ENCODE measurements at regions not wholly inside any gene's neighbourhood (a gene's known extent, or its start where the extent isn't known, plus 50 kb on each side); places are given as distances from the start of the nearest gene placed in this dataset.

DNA sequence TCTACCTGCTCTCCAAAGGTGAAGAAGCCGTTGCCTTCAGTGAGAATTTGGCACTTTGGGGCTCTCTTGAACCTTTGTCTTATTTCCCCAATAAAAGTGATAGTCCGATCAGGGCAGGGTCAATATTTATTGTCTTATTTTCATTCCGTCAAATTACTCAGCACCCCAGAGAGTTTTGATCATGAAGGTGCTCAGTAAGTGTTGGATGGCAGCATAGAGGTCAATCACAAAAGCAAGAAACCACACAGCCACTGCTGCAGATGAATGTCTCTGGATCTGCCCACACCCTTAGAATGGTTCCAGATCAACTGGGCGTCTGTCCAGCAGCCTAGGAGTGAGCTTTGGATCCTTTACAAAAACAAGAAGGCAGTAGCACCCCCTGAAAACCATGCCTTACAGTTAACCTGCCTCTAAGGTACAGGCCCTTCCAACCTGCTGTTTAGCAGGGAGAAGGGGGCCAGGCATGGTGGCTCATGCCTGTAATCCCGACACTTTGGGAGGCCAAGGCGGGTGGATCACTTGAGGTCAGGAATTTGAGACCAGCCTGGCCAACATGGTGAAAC lies 97.3 kb downstream of the PSMG1 start:
- Histone ChIP-seq H4K20me1 (replicated peaks; ENCODE audit: control insufficient read depth, extremely low read depth, insufficient read depth, low read length) (no peaks in the 10 kb centered on the region), H3K9me1 (replicated peaks; ENCODE audit: control insufficient read depth, extremely low read depth, insufficient read depth, low read length) (no peaks in the 10 kb centered on the region), H3K79me2 (ENCODE audit: control insufficient read depth, insufficient read depth, low read length) (no peaks in the 10 kb centered on the region), H3K9ac (replicated peaks; ENCODE audit: extremely low read depth, insufficient read depth, low read length) (no peak overlapping the region), H3K4me2 (ENCODE audit: insufficient read depth, low read length) (no peak overlapping the region), H3K9me3 (replicated peaks; ENCODE audit: control insufficient read depth, insufficient read depth, low read length) (no peaks in the 10 kb centered on the region), H3K27me3 (ENCODE audit: control insufficient read depth in 2 of 2, insufficient read depth in 2 of 2, low read length in 2 of 2) (peaks cover 2 to 4% of the 10 kb centered on the region in 2 experiments), H3K27ac (ENCODE audit: insufficient read depth, low read depth, low read length) (no peak overlapping the region), H3K4me1 (ENCODE audit: control insufficient read depth, extremely low read depth, insufficient read depth, low read length) (peaks cover 3% of the 10 kb centered on the region), H3K36me3 (ENCODE audit: control insufficient read depth in 2 of 2, extremely low read depth in 1 of 2, insufficient read depth in 2 of 2, low read length in 2 of 2) (no peaks in the 10 kb centered on the region), H2AFZ (ENCODE audit: low read depth, low read length) (no peak overlapping the region), H3K4me3 (replicated peaks in 1 of 3; ENCODE audit: insufficient read depth in 1 of 3, low read depth in 1 of 3, low read length in 3 of 3) (no peak overlapping the region)
- intact Hi-C loops (cut with micrococcal nuclease): no loop called here
- dilution Hi-C loops (cut with MboI; ENCODE audit: extremely low pct_ligation_motif_present, low sequenced_read_pairs): no loop called here
- DNase-seq (ENCODE audit: low read depth, low spot score) (no peak), FAIRE-seq (no peak)
- no TSS peak for BruUV-seq (replicated peaks)
- TF ChIP-seq EZH2 (IDR thresholded peaks at IDR 0.05; ENCODE audit: borderline replicate concordance, low read depth, low read length, severe bottlenecking): no peak
- TF ChIP-seq, protein P1, sequence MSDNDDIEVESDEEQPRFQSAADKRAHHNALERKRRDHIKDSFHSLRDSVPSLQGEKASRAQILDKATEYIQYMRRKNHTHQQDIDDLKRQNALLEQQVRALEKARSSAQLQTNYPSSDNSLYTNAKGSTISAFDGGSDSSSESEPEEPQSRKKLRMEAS (IDR thresholded peaks at IDR 0.05; ENCODE audit: insufficient read depth, insufficient read length): no peak
- no peak for TF ChIP-seq FOS (IDR thresholded peaks at IDR 0.05; ENCODE audit: borderline replicate concordance, insufficient read depth, low read length)
- no peak for TF ChIP-seq POLR2A (IDR thresholded peaks at IDR 0.05; ENCODE audit: low read depth, low read length)
- TF ChIP-seq GATA2 (IDR thresholded peaks at IDR 0.05; ENCODE audit: insufficient read depth, insufficient read length, low read depth, low read length): no peak
- TF ChIP-seq JUN (IDR thresholded peaks at IDR 0.05; ENCODE audit: borderline replicate concordance, insufficient read depth, insufficient read length, low read depth): no peak
- TF ChIP-seq, protein P2, sequence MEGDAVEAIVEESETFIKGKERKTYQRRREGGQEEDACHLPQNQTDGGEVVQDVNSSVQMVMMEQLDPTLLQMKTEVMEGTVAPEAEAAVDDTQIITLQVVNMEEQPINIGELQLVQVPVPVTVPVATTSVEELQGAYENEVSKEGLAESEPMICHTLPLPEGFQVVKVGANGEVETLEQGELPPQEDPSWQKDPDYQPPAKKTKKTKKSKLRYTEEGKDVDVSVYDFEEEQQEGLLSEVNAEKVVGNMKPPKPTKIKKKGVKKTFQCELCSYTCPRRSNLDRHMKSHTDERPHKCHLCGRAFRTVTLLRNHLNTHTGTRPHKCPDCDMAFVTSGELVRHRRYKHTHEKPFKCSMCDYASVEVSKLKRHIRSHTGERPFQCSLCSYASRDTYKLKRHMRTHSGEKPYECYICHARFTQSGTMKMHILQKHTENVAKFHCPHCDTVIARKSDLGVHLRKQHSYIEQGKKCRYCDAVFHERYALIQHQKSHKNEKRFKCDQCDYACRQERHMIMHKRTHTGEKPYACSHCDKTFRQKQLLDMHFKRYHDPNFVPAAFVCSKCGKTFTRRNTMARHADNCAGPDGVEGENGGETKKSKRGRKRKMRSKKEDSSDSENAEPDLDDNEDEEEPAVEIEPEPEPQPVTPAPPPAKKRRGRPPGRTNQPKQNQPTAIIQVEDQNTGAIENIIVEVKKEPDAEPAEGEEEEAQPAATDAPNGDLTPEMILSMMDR (IDR thresholded peaks at IDR 0.05; ENCODE audit: extremely low read depth in 1 of 2, insufficient read depth in 1 of 2, low read depth in 1 of 2, low read length in 2 of 2): no peak
- TF ChIP-seq POLR2AphosphoS5 (IDR thresholded peaks at IDR 0.05; ENCODE audit: insufficient read depth, low read depth, low read length): no peak
- no peak for TF ChIP-seq MYC (IDR thresholded peaks at IDR 0.05; ENCODE audit: low read depth, low read length)
- ChIA-PET CTCF (no interaction called here), POLR2A (no interaction called here)

All from endothelial cell of umbilical vein (primary cell).